ENCODE measurements at regions not wholly inside any gene's neighbourhood (a gene's known extent, or its start where the extent isn't known, plus 50 kb on each side); places are given as distances from the start of the nearest gene placed in this dataset.
A peak's percentile ranks its signal among the peaks of the same experiment; 100 is the strongest.
"Not testable (repeated sequence)": the region's sequence is repeated elsewhere in the genome, so short reads cannot be mapped to it uniquely, and the experiment has no call there.

GRCh38 chr17:33955461-33955860 lies 299.6 kb upstream of the CCL2 start:
- WGBS, 4 donors: 29 to 35% (median 30%) methylated on average over 2 of the region's 2 CpGs
- no peak for DNase-seq
- TF ChIP-seq POLR2A (IDR thresholded peaks at IDR 0.05): no peak
- TF ChIP-seq, protein P1, sequence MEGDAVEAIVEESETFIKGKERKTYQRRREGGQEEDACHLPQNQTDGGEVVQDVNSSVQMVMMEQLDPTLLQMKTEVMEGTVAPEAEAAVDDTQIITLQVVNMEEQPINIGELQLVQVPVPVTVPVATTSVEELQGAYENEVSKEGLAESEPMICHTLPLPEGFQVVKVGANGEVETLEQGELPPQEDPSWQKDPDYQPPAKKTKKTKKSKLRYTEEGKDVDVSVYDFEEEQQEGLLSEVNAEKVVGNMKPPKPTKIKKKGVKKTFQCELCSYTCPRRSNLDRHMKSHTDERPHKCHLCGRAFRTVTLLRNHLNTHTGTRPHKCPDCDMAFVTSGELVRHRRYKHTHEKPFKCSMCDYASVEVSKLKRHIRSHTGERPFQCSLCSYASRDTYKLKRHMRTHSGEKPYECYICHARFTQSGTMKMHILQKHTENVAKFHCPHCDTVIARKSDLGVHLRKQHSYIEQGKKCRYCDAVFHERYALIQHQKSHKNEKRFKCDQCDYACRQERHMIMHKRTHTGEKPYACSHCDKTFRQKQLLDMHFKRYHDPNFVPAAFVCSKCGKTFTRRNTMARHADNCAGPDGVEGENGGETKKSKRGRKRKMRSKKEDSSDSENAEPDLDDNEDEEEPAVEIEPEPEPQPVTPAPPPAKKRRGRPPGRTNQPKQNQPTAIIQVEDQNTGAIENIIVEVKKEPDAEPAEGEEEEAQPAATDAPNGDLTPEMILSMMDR (IDR thresholded peaks at IDR 0.05): no peak
- intact Hi-C loops (cut with DNase I): no loop called here
- Histone ChIP-seq H3K27ac (no peak overlapping the region), H3K27me3 (no peaks in the 10 kb centered on the region), H3K4me3 (no peak overlapping the region), H3K9me3 (replicated peaks in 1 of 3) (no peaks in the 10 kb centered on the region), H3K36me3 (replicated peaks in 1 of 2) (no peaks in the 10 kb centered on the region), H3K4me1 (replicated peaks in 1 of 2) (no peaks in the 10 kb centered on the region)

- DNase-seq; H3K4me3 ChIP-seq; H3K27ac ChIP-seq; intact Hi-C loops (cut with DNase I); H3K27me3 ChIP-seq; H3K4me1 ChIP-seq (replicated peaks in 1 of 2); H3K9me3 ChIP-seq (replicated peaks in 1 of 3); H3K36me3 ChIP-seq (replicated peaks in 1 of 2): not testable (repeated sequence)
Observed at GRCh38 chr17:33959098-33959497, 296.0 kb upstream of the CCL2 start.

- WGBS, 4 donors: 59 to 67% (median 61%) methylated on average over 7 of the region's 7 CpGs
- no peaks in the 10 kb centered on the region for H3K36me3 ChIP-seq (replicated peaks in 1 of 2)
- H3K9me3 ChIP-seq (replicated peaks in 1 of 3): no peaks in the 10 kb centered on the region
- no peak overlapping the region for H3K4me3 ChIP-seq
- DNase-seq: peak in 1 of 7 donors; percentile 64
- TF ChIP-seq, protein P1 (IDR thresholded peaks at IDR 0.05): no peak
- TF ChIP-seq POLR2A (IDR thresholded peaks at IDR 0.05): no peak
- H3K27ac ChIP-seq: no peak overlapping the region
- H3K4me1 ChIP-seq (replicated peaks in 1 of 2): no peaks in the 10 kb centered on the region
- H3K27me3 ChIP-seq: no peaks in the 10 kb centered on the region
- intact Hi-C loops (cut with DNase I): no loop called here
Observed at GRCh38 chr17:33962857-33963655, 292.0 kb upstream of the CCL2 start.

- H3K27ac ChIP-seq: no peak overlapping the region
- no peaks in the 10 kb centered on the region for H3K4me1 ChIP-seq (replicated peaks in 1 of 2)
- DNase-seq: no peak
- no peaks in the 10 kb centered on the region for H3K36me3 ChIP-seq (replicated peaks in 1 of 2)
- intact Hi-C loops (cut with DNase I): no loop called here
- no peaks in the 10 kb centered on the region for H3K9me3 ChIP-seq (replicated peaks in 1 of 3)
- no peak overlapping the region for H3K4me3 ChIP-seq
- H3K27me3 ChIP-seq: no peaks in the 10 kb centered on the region
- 47 to 74% (median 59%) methylated on average over 5 of the region's 5 CpGs for WGBS, 4 donors
- TF ChIP-seq POLR2A (IDR thresholded peaks at IDR 0.05): no peak
- TF ChIP-seq, protein P1 (IDR thresholded peaks at IDR 0.05): no peak
Observed at GRCh38 chr17:33964344-33964979, 290.6 kb upstream of the CCL2 start.
